ENCODE measurements at regions not wholly inside any gene's neighbourhood (a gene's known extent, or its start where the extent isn't known, plus 50 kb on each side); places are given as distances from the start of the nearest gene placed in this dataset.

DNA sequence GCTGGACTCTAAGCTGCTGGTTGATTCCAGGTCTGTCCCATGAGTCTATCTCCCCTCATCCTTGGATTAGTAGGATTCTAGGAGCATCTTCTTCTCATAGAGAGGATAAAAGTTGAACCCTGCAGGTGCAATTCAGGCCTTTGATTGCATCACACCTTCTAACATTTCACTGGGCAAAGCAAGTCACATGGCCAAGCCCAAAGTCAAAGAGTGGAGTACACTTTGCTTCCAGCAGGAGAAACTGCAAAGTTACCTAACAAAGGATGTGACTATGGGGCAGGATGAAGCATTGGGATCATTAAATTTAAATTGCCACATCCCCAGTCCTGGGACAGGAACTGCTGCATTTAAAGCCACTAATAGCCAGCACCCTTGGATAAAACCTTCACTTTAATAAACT lies 51.0 kb upstream of the EGFLAM start:
- peak; percentile 1 for DNase-seq

DNA sequence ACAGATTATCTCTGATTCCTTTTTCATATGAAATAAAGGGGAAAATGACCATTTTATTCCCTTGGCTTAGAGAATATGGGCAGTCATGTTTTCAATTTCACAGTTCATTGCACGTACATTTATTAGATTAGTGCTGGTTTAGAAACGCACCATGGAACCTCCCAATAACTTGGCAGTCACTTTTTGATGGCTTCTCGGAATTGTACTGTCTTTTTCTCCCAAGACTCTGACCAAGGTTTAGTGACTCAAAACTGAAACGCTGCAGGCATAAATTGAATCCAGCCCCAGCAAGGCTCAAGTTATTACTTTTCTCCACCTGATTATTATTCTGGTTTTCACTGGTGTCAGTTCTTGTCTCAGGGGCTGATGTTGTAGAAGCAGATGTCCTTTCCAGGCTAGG lies 55.6 kb upstream of the EGFLAM start:
- no peak for DNase-seq

DNA sequence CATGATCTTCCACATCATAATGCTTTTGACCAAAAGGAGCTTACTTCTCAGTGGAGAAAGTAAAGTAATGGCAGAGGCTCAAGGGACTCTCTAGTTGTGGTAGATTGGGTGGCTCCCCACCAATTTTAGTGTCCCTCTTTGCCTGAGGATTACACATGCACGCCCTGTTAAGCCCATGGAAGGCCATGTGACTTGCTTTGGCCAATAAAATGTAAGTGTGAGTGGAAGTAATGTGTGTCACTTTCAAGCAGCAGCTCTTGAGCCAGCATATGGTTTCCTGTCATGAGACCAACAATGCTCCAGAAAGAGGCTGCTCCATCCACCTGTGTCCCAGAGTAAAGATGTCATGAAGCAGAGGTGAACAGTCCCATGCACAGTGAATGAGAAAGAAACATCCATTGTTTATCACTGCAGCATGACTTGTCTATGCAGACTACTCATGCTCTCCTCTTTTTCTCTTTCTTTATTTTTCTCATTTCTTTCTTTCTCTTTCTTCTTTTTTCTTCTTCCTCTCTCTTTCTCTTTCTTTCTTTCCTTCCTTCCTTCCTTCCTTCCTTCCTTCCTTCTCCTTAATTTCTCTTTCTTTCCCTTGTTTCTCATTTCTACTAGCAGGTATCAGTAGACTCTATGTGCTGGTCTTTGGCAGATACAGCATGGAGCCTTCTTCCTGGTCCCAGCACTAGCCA lies 57.3 kb upstream of the EGFLAM start:
- DNase-seq = no peak

DNA sequence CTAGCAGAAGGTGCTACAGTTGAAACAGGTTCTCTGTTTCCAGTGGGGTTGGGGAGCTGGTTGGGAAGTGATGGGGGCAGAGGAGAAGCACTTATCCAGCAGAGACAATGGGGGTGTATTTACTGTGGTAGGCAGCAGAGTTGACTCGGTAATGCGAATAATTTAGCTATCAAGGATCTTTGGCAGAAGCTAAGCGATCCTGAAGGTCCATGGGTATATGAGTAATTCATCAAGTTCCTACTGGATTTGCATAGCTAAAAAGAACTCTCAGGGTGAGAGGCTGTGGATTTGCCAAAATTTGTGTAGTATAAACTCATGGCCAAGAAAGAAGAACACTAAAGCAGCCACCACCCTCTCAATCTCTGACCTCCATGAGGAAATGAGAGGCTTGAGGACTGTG lies 61.2 kb upstream of the EGFLAM start:
- DNase-seq = no peak

DNA sequence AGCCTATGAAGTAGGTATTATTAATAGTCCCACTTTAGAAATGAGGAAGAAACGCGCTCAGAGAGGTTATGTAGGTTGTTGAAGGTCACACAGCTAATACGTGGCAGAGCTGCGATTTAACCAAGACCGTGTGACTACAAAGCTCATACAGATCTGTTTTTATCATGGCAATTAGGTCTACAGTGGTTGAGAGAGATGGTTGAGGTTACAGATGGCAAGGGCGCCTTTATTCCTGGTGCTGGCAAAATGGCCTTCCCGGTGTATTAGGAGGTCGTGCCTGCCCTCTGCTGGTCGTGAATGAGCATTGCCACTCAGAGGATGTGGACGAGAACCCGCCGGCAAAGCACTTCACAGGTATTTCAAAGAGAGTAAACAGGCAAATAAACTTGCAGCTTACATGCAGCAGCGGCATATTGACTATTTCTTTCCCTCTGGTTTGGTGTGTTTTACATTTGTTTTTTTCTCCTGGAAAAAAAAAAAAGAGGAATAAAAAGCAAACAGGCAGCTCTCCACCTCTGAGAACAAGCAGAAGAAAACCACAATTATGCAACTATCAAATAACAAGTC lies 65.3 kb upstream of the EGFLAM start:
- peak; percentile 19 for DNase-seq

DNA sequence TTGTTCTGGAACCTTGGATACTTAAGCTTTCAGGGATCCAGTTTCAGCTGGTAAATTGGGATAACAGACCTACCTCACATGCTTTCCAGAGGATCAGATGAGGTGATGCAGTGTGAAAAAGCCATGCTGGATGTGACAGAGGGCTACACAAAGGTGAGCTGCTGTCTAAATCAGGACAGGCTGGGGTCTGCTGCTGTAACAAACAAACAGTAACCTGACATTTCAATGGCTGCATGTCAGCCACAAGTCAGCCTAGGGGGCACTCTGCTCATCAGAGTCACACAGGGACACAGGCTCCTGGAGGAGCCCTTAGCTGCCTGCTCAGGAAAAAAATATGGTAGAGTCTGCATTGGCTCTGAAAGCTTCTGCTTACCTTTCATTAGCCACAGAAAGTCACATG lies 66.7 kb upstream of the EGFLAM start:
- DNase-seq = no peak

DNA sequence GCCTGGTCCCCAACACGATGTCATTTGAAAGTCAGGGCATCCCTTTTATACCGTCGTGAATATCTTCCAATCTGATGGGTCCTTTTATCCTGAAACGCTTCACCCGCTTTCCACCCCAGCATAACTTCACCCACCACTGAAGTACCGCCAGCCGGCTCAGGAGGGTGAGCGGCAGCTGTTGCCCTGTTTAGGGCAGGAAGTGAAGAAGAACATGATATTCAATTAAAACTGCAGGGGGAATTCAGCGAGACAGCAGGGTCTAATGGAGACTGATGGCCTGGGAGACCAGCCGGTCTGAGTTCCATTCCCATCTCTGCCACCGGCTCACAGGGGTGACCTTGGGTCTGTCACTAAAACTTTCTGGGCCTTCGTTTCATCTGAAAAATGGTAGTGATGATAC lies 68.2 kb upstream of the EGFLAM start:
- DNase-seq = no peak

DNA sequence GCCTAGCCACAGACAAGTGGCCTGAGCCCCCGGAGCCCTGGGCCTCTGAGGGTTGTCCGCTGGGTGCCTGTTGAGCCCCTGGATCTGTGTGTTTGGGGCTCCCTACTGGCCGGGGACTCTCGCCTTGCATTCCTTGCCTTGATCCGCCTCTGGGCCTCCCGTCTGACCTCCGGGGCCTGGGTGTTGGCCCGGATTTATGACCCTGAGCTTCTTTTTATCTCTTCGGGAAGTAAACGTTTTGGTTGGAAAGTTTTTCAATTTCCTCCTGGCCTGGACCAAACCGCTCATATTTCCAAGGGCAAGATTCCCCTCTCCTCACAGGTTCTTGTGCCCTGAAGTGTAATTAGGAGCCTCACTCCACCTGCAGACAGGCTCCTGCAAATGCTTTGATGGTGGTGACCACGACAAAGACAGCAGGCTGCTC lies 69.3 kb upstream of the EGFLAM start:
- no peak for DNase-seq

DNA sequence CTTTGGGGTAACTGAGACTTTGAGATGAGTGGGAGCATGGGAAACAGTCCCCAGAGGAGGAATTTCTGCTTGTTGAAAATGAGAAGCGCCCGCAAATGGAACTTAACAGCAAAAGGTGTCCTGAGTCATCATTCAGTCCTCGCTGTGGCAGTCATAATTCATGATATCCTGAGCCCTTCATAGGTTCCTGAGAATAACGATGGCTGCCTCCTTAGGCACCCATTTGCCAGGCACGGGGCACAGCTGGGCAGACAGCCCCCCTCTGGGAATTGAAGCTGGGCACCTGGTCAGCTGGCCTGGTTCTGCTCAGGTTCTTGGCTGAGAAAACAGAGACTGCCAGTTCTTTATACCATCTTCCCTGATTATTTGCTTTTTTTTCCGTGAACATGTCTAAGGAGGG lies 69.8 kb upstream of the EGFLAM start:
- no peak for DNase-seq

DNA sequence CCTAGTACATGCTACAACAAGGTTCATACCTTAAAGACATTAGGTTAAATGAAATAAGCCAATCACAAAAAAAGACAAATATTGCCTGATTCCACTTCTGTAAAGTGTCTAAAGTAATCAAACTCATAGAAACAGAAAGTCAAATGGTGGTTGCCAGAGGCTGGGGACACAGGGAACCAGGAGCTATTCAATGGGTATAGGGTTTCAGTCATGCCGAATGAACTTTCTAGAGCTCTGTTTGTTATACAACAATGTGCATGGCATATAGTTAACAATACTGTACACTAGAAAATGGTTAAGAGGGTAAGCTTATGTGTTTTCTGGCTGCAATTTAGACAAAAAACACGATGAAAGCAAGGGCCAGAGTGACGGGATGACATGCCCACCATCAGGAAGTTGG lies 70.8 kb upstream of the EGFLAM start:
- no peak for DNase-seq

DNA sequence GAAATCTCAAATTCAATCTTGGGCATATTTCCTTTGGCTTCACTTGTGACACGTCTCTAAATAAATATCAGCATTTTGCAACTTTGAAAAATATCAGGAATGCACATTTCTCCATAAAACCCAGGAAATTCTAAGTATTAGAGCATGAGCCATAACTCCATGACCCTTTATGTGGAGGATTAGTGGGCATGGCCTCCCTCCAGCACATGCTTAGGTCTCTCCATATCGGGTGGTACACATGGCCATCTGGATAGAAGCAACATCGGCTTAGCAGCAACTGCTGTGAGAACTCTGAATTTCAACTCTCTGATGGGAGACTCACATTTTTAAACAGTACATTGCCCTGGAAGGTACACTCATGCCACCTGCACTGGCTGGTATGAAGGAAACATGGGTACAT lies 73.7 kb upstream of the EGFLAM start:
- DNase-seq = no peak

DNA sequence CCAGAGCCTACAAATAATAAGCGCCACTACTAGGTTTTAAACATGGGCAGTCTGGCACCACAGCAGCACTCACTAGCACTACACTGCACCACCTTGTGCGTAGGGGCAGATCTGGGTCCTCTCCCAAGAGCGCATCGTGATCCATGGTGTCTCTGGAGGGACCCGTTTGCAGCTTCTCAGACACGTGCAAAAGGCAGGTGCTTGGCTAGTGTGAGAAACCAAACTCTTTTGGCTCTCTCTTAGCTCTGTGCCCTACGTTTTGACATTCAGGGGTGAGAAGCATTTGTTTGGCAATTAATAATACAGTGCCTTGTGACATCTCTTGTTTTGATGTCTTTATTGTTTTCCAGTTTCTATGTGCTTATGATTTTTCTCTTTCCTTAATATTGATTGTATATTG lies 75.4 kb upstream of the EGFLAM start:
- no peak for DNase-seq

DNA sequence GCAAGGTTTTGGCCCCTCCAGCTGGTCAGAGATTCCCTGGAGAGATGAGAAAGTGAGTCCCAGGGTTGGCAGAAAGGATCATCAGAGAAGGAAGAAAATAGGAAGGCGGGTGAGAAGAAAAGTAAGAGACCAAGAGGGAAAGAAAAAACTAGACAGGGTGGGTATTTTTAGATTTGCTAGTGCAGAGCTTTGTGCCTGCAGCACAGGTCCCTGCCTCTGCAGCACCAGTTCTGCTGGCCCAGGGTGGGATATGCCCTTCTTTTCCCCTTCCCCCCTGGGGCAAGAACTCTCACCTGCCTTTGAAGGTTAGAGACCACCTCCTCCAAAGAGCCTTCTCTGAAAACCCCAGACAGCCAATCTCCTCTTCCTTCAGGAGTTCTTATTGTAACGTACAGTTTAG lies 90.3 kb upstream of the EGFLAM start:
- no peak for DNase-seq

DNA sequence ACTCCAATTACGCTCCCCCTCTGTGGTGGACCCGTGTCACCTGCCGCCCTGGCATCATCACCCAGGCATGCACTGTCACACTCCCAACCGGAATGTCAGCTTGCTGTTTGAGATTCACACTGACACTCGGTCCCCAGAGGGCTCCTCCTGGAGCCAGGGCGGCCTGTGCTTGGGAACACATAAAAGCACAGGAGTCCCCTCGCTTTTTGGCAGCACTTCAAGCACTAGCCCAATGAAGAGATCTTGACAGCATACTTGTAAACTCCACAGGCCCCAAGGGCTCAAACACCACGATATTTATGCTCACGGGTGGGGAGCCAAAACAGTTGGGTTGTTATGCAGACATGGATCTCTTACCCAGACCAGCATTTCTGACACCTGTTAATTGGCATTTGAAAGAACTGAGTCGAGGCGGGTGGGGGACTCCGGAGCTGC lies 90.8 kb upstream of the EGFLAM start:
- no peak for DNase-seq

DNA sequence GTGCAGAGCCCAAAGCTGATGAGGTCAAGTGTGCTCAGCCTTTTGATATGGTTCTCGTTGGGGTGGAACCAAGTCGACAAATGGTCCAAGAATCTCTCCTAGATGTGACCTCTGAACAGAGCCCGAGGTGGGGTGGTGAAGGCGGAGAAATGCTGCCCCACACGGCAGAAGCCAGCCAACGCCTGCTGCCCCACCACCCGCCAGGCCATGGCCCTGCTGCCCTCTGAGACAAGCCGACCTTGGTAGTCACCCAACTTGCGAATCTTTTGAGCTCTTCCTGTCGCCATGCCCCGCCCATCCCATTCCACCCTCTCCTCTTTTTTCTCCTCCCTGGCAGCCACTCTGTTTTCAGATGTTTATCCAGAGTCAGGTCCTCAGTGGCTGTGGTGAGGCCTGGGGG lies 91.5 kb upstream of the EGFLAM start:
- DNase-seq = no peak

DNA sequence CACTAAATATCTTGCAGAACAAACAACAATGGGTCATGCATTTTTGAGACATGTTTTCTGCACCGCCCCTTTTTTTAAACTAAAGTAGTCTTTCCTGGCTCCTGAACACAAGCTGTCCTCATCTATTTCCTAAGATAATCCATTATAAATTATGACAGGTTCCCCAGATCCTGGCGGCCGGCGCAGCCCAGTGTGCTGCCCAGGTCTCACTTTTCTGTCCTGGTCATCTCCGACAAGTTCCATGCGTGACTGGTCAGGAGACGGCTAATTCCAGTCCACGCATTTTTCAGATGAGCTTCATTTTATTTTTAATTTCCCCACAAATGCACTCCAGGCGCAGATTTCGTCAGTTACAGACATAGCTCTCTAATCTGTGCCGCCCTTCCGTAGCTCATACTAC lies 92.9 kb upstream of the EGFLAM start:
- no peak for DNase-seq

DNA sequence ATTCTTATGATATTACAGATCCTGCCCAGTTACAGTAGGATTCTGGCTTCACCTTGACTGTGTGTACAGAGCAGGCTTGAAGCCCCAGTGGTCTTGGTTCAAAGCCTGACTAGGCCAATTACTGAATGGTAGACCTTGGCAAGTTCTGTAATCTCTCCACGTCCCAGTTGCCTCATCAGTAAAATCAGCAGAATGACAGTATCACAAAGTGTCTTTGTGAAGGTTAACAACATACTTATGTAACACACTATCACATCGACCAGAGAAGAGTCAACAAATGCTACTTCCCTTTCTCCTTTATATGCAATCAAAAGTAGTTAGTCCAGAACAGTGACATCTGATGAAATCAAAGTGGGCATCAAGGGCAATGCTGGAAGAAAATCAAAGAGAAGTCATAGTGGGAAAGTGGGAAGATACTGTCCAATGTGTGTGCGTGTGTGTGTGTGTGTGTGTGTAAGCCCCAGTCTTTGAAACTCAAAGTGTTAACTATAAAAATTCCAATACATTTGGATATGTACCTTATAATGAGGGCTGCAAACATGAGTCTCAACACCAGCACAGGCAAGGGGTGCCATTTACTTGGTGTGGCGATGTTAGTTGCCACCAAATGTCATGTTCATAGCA lies 93.5 kb upstream of the EGFLAM start:
- DNase-seq = no peak

DNA sequence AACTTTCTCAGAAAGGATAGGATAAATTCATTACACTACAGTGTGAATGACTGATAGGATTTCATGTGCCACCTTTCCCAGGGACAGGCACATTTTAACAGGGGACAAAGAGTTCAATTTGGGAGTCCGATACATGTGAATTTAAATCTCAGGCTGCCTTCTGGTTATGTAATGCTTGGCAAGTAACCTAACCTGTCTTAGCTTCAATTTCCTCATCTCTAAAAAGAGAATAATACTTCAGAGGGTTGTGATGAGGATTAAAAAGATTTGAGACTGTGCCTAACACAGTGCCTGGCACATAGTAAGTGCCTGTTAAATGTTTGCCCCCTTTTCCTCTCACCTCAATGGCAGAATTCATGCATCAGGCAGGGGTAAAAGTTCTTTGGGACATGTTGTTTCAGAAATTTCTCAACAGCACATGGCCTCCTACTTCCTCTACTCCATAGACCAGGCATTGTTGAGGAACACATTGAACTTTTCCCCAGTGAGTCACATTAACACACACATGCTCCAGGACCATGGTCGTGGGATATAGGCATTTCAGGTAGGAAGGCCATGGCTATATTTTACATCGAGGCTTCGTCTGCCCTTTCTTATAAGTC lies 94.6 kb upstream of the EGFLAM start:
- DNase-seq = no peak

DNA sequence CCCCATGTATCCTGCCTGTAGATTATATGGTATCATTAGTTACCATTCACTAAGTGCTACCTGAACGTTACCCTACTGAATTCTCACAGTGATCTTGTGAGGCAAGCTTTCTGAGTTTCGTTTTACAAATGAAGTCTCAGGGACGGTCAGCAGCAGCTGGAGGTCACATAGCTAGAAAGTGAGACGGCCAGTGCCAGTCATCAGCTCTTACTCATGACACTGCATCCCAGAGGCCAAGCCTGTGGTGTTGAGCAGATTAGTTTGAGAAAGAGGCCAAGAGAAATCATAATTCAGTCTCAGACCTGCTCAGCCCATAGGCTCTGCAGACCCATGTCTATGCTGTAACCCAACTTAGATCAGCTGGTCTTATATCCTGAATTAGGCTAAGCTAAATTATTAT lies 95.7 kb upstream of the EGFLAM start:
- no peak for DNase-seq

DNA sequence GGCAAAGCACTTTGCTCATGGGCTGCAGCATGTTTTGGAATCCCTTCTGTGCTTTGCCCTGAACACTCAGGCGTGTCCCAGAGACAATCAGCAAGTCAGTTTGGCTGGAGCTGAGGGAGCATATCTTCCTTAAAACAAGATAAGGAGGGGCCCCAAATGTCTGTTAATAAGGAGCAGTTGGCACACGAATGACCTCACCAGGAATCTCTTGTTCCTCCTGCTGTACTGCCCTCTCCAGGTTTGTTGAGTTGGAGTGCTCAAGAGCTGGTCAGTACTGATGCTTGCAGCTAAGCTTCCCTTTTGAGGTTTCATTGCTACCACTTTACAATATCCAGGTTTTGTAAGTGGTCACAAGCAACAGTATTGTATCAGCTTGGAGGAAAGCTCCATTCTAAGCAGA lies 101.3 kb upstream of the EGFLAM start:
- DNase-seq = peak; percentile 3

DNA sequence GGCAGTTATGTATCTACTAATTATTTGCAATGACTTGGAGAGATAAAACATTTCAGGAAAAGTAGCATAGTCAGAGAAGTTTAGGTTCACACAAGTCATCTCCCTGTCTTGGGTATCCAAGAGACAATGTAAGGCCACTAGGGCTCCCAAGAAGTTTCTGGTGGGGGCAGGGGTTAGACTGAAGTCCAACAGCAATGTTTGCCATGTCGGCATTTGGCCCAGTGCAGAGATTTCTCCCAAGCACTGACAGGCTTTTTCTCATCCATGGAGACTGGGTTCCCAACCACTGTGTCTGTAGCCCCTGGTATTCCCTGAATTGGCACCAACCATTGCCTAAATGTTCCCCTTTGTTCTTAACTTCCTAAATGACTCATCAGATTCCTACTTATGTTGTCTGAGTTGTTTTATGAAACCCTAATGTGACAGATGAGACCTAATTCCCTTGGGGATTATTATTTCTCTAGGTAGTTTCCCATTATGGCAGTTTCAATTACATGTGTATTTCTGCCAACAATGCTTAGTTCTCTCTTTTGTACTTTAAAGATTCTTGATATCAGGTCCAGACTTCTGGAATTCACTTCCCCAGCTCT lies 103.6 kb upstream of the EGFLAM start:
- DNase-seq = no peak

DNA sequence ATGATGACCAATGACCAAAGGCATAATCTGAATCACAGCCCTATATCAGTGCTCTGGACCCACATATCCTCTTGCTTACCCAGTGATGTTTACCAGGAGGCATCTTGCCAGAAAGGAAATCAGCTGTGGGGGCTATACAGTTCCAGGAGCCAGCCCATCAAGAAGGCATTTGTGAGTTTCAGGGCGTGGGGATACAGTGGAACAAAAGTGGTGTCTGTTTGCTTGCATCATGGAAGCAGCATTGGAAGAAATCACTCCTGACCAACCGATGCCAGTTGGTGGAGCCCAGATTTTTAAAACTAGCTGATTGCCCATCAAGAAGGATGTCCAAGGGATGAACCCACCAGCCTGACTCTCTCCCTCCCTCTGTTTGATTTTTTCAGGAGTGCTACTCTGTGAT lies 106.5 kb upstream of the EGFLAM start:
- no peak for DNase-seq

DNA sequence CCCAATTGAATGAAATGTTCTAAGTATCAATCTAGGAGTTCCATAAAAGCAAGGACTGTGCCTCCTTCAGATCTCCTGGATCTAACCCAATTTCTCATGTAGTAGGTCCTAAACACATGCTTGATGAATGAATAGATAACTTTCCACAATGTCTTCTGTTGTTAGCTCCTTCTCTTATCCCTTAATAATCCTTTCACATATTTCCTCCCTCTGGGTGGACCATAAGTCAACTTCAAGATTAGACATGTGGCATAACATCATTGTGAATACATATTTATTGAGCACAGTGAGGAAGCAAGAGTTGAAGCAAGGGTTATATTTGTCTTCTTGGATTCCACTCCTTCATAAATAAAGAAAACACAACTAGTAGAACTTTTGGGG lies 108.6 kb upstream of the EGFLAM start:
- no peak for DNase-seq

DNA sequence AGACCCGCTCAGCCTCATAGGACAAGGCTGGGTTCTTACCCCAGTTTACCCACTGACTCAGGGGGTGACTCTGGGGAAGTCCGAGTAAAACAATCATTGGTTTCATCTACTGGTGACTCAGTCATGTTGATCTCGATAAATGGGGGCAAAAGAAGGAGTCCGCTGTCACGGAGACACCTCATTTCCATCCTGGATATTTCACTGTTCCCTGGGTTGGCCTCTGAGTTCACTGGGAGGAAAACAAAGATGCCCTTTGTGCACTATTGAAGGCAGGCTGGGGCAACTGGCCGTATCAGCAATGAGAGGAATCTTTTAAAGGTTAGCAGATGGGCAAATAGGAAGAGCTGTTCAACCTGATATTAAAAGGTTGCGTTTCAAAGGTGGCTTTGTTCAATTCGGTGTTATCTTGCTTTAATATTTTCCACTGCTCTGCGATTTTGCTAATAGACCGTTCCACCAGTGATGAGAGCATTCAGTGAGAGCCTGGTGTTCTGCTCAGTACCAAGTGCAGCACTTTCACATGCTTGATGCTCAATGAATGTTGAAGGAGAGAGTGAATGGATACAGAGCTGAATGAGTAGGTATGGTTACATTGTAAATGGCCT lies 110.2 kb upstream of the EGFLAM start:
- no peak for DNase-seq

Data from MV-4-11 (cell line).